ENCODE measurements at regions not wholly inside any gene's neighbourhood (a gene's known extent, or its start where the extent isn't known, plus 50 kb on each side); places are given as distances from the start of the nearest gene placed in this dataset.

- no peak for TF ChIP-seq JUND (IDR thresholded peaks at IDR 0.05; ENCODE audit: low read depth)
- in situ Hi-C loops (cut with HindIII; ENCODE audit: low pct_unique_long_range_greater_than_20kb, low sequenced_read_pairs) = no loop called here
- no peak for DNase-seq (ENCODE audit: low read depth in 1 of 2, low spot score in 1 of 2)
Observed at GRCh38 chr10:62911210-62911963, 95.2 kb upstream of the EGR2 start.

DNA sequence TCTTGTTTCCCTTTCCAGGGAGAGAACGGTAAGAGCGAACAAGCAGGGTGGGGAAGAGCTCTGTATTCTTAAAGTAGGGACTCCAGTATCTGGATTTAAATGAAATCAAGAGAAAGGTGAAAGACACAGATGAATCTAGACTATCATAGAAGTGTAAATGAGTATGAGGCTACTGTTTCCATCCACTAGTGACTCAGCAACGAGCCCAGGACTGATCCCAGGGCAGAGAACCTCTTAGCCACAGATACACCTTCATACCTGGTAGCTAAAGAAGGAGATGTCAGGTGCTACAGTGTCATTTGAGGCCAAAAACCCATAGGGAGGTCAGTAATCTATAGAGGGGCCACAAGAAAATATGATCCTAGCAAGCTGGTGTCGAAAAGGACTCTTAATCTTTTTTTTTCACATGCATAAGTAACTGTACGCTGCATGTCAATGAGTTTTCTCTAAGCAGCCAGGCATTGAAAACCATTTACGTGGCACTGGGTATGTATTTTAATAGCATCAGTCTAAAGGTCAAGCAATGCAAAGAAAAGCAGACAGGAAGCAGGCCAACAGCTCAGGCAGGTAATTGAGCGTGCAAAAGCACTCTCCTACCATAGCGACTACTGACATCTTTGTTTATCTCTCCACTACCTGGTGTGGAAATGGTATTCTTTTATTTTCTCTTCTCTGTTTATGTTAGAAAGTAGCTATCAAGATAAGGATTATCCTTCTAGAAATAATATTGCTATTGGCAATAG, 91.5 kb upstream of the EGR2 start:
- no peak for TF ChIP-seq JUND (IDR thresholded peaks at IDR 0.05; ENCODE audit: low read depth)
- in situ Hi-C loops (cut with HindIII; ENCODE audit: low pct_unique_long_range_greater_than_20kb, low sequenced_read_pairs) = no loop called here
- DNase-seq (ENCODE audit: low read depth in 1 of 2, low spot score in 1 of 2) = no peak

- no peak for TF ChIP-seq JUND (IDR thresholded peaks at IDR 0.05; ENCODE audit: low read depth)
- in situ Hi-C loops (cut with HindIII; ENCODE audit: low pct_unique_long_range_greater_than_20kb, low sequenced_read_pairs) = no loop called here
- no peak for DNase-seq (ENCODE audit: low read depth in 1 of 2, low spot score in 1 of 2)
Observed at GRCh38 chr10:62904281-62904875, 88.2 kb upstream of the EGR2 start.

DNA sequence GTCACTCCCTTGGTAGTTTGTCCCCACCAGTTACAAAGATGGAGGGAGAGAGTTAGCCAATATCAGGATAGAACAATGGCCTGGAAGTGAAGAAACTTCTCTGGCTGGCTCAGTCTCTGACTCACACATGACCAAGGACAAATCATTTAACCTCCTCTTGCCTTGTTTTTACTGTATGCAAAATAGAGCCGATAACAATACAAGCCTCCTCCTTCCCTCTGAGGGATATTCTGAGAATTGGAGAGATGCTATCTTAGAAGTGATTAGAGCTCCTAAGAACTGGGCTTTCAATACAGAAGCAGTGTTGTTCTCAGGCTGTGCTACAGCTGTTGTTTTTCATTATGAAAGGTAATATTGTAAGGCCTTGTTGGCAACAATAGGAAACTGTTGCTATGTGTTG, 87.7 kb upstream of the EGR2 start:
- in situ Hi-C loops (cut with HindIII; ENCODE audit: low pct_unique_long_range_greater_than_20kb, low sequenced_read_pairs) = no loop called here
- no peak for DNase-seq (ENCODE audit: low read depth in 1 of 2, low spot score in 1 of 2)
- TF ChIP-seq JUND (IDR thresholded peaks at IDR 0.05; ENCODE audit: low read depth) = no peak

DNA sequence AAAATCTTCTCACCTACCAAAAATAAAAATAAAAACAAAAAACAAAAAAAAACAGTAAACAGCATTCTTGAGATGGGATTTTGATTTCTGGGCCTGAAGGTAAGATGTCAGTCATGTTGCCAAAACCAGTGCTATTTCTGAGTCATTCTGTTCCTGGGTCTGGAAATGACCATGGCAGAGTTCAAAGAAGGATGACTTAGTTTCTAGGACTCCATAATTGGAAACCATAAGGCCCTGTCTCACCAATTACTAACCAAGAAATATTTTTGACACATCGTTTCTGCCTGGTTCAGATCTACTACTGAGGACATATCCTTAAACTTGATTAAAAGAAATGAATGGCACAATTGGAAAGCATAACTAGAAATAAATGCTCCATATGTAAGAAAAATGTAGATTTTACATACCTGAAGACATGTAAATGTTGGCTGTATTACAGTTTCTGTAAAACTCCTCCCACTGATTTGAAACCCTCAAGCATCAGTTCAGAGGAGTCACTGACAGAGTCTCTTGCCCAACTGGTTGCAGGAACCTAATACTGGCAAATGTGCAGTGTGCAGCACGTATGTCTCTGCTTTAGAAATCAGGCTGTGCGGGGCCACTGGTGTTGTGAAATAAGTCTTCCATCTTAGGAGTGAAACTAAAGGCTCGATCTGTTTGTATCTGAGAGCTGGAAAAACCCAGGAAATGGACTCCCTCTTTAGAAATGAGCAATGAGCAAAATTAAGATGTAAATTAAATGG, 84.8 kb upstream of the EGR2 start:
- in situ Hi-C loops (cut with HindIII; ENCODE audit: low pct_unique_long_range_greater_than_20kb, low sequenced_read_pairs) = no loop called here
- no peak for TF ChIP-seq JUND (IDR thresholded peaks at IDR 0.05; ENCODE audit: low read depth)
- DNase-seq (ENCODE audit: low read depth in 1 of 2, low spot score in 1 of 2) = no peak

GRCh38 chr10:62899311-62899710, 83.1 kb upstream of the EGR2 start:
- DNase-seq (ENCODE audit: low read depth in 1 of 2, low spot score in 1 of 2) = no peak
- no peak for TF ChIP-seq JUND (IDR thresholded peaks at IDR 0.05; ENCODE audit: low read depth)
- in situ Hi-C loops (cut with HindIII; ENCODE audit: low pct_unique_long_range_greater_than_20kb, low sequenced_read_pairs) = no loop called here

DNA sequence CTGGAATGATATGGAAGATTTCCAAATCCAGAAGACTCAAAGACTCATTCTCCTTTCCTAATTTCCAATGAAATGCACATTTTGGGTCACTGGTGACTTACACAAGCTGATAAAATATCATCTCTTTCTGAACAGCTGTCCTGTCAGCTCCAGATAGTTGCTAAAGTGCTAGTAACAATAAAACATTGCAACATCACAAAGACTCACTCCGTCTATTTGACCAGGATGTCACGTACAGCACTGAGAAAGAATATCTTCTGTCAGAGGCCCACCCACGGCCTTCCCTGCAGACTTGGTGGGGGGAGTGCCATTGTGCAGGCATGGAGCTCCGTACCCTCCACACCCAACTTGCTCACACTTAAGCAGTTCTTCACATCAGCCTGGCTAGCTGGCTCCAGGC, 78.9 kb upstream of the EGR2 start:
- in situ Hi-C loops (cut with HindIII; ENCODE audit: low pct_unique_long_range_greater_than_20kb, low sequenced_read_pairs) = no loop called here
- DNase-seq (ENCODE audit: low read depth in 1 of 2, low spot score in 1 of 2) = no peak
- no peak for TF ChIP-seq JUND (IDR thresholded peaks at IDR 0.05; ENCODE audit: low read depth)

GRCh38 chr10:62894156-62894555, 78.0 kb upstream of the EGR2 start:
- no peak for DNase-seq (ENCODE audit: low read depth in 1 of 2, low spot score in 1 of 2)
- in situ Hi-C loops (cut with HindIII; ENCODE audit: low pct_unique_long_range_greater_than_20kb, low sequenced_read_pairs) = no loop called here
- no peak for TF ChIP-seq JUND (IDR thresholded peaks at IDR 0.05; ENCODE audit: low read depth)

- in situ Hi-C loops (cut with HindIII; ENCODE audit: low pct_unique_long_range_greater_than_20kb, low sequenced_read_pairs) = no loop called here
- no peak for TF ChIP-seq JUND (IDR thresholded peaks at IDR 0.05; ENCODE audit: low read depth)
- no peak for DNase-seq (ENCODE audit: low read depth in 1 of 2, low spot score in 1 of 2)
Observed at GRCh38 chr10:62893036-62893435, 76.9 kb upstream of the EGR2 start.

GRCh38 chr10:62890395-62890794, 74.2 kb upstream of the EGR2 start:
- no peak for DNase-seq (ENCODE audit: low read depth in 1 of 2, low spot score in 1 of 2)
- in situ Hi-C loops (cut with HindIII; ENCODE audit: low pct_unique_long_range_greater_than_20kb, low sequenced_read_pairs) = no loop called here
- TF ChIP-seq JUND (IDR thresholded peaks at IDR 0.05; ENCODE audit: low read depth) = no peak

- in situ Hi-C loops (cut with HindIII; ENCODE audit: low pct_unique_long_range_greater_than_20kb, low sequenced_read_pairs) = no loop called here
- no peak for TF ChIP-seq JUND (IDR thresholded peaks at IDR 0.05; ENCODE audit: low read depth)
- no peak for DNase-seq (ENCODE audit: low read depth in 1 of 2, low spot score in 1 of 2)
Observed at GRCh38 chr10:62887642-62888041, 71.5 kb upstream of the EGR2 start.

- no peak for TF ChIP-seq JUND (IDR thresholded peaks at IDR 0.05; ENCODE audit: low read depth)
- DNase-seq (ENCODE audit: low read depth in 1 of 2, low spot score in 1 of 2) = no peak
- in situ Hi-C loops (cut with HindIII; ENCODE audit: low pct_unique_long_range_greater_than_20kb, low sequenced_read_pairs) = no loop called here
Observed at GRCh38 chr10:62885684-62886461, 69.7 kb upstream of the EGR2 start.

Measured in T47D (cell line).